Suprapubic skin (tissue), 4 donors: ENCODE measurements at regions not wholly inside any gene's neighbourhood (a gene's known extent, or its start where the extent isn't known, plus 50 kb on each side); places are given as distances from the start of the nearest gene placed in this dataset.

ENCODE experiments used
- DNase-seq, 2 donors: peaks; one replicate each; pipeline ENCODE4 v3.0.0-alpha.2; 2019; ENCODE audit warnings: low spot score in 2 of 2
- H3K27ac ChIP-seq: fragments of 200-600 bp; sonication (generic); one replicate; pipeline ENCODE4 v1.5.1; 2019
- H3K27me3 ChIP-seq: fragments of 200-600 bp; sonication (generic); one replicate; pipeline ENCODE4 v1.5.1; 2019
- H3K36me3 ChIP-seq: fragments of 200-600 bp; sonication (generic); one replicate; pipeline ENCODE4 v1.5.1; 2019
- H3K4me1 ChIP-seq: fragments of 200-600 bp; sonication (generic); one replicate; pipeline ENCODE4 v1.5.1; 2019
- H3K4me3 ChIP-seq: fragments of 200-600 bp; sonication (generic); one replicate; pipeline ENCODE4 v1.5.1; 2019; ENCODE audit warnings: mild to moderate bottlenecking
- H3K9me3 ChIP-seq: fragments of 200-600 bp; sonication (generic); one replicate; pipeline ENCODE4 v1.5.1; 2019
- CTCF ChIP-seq, 2 donors: fragments of 200-600 bp in 1 of 2; fragments of 450-650 bp in 1 of 2; sonication (generic) in 1 of 2; IDR thresholded peaks; one replicate each; pipeline ENCODE4 v1.5.1; 2016 to 2019; ENCODE audit warnings: antibody characterized with exemption in 2 of 2, mild to moderate bottlenecking in 1 of 2, moderate library complexity in 1 of 2
- EP300 ChIP-seq: sonication (generic); formaldehyde crosslinking; IDR thresholded peaks from one replicate; pipeline ENCODE4 v1.6.1; 2017; ENCODE audit warnings: antibody characterized with exemption
- POLR2A ChIP-seq, 2 donors: fragments of 450-650 bp; IDR thresholded peaks; one replicate each; pipeline ENCODE4 v1.6.1; 2017; ENCODE audit warnings: antibody characterized with exemption in 2 of 2, mild to moderate bottlenecking in 2 of 2, moderate library complexity in 2 of 2
- POLR2AphosphoS5 ChIP-seq, 3 donors: sonication (generic); formaldehyde crosslinking; IDR thresholded peaks; one replicate each; pipeline ENCODE4 v1.6.1; 2017; ENCODE audit warnings: antibody characterized with exemption in 3 of 3
- WGBS: methylation state at CpG from one replicate; pipeline ENCODE4 v1.1.5; 2018; 5-methylcytosine and 5-hydroxymethylcytosine counted together

DNA sequence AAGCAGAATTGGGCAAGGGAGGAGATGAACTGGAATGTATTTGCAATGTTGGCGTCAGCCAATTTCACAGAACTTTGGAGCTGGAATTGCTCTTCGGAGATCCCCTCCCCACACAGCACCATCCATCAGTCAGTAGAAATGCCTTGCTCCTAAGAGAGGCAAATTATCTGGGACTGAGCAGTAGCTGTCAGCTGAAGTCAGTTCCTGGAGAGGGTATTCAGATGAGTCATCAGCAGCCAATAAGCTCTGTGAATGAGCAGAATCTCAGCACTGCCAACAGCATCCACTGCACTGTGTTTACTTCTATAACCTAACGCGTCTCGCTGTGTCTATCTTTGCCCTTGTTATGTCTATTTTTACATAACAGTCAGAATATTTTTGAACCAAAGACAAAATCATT is 213.7 kb downstream of the SLITRK5 start:
- no peak for DNase-seq

GRCh38 chr13:87887459-87888123 is 216.4 kb downstream of the SLITRK5 start:
- no peak for DNase-seq
- TF ChIP-seq EP300 (no peak), POLR2A (IDR thresholded peaks at IDR 0.05) (no peak), CTCF (IDR thresholded peaks at IDR 0.05) (no peak), POLR2AphosphoS5 (IDR thresholded peaks at IDR 0.05) (no peak)
- Histone ChIP-seq H3K9me3 (no peaks in the 10 kb centered on the region), H3K4me1 (no peaks in the 10 kb centered on the region), H3K27ac (no peak overlapping the region), H3K27me3 (no peaks in the 10 kb centered on the region), H3K36me3 (no peaks in the 10 kb centered on the region), H3K4me3 (no peak overlapping the region)
- 83% methylated on average over 6 of the region's 6 CpGs for WGBS

More for the DNA sequence above, 213.7 kb downstream of the SLITRK5 start:
- H3K27me3 ChIP-seq = no peaks in the 10 kb centered on the region
- no peak for TF ChIP-seq CTCF (IDR thresholded peaks at IDR 0.05)
- no peak for TF ChIP-seq EP300
- TF ChIP-seq POLR2AphosphoS5 (IDR thresholded peaks at IDR 0.05) = no peak
- TF ChIP-seq POLR2A (IDR thresholded peaks at IDR 0.05) = no peak
- H3K9me3 ChIP-seq = no peaks in the 10 kb centered on the region
- no peaks in the 10 kb centered on the region for H3K36me3 ChIP-seq
- no peak overlapping the region for H3K4me3 ChIP-seq
- 66% methylated on average over 5 of the region's 5 CpGs for WGBS
- no peak overlapping the region for H3K27ac ChIP-seq
- H3K4me1 ChIP-seq = no peaks in the 10 kb centered on the region

GRCh38 chr13:87889254-87889653 is 218.1 kb downstream of the SLITRK5 start:
- Histone ChIP-seq H3K9me3 (no peaks in the 10 kb centered on the region), H3K27ac (no peak overlapping the region), H3K4me3 (no peak overlapping the region), H3K36me3 (no peaks in the 10 kb centered on the region), H3K4me1 (no peaks in the 10 kb centered on the region), H3K27me3 (no peaks in the 10 kb centered on the region)
- DNase-seq = no peak
- whole genome bisulfite sequencing = 79% methylated on average over 2 of the region's 2 CpGs
- TF ChIP-seq CTCF (IDR thresholded peaks at IDR 0.05) = no peak
- TF ChIP-seq POLR2A (IDR thresholded peaks at IDR 0.05) = no peak
- TF ChIP-seq EP300 = no peak
- no peak for TF ChIP-seq POLR2AphosphoS5 (IDR thresholded peaks at IDR 0.05)

- no peak for DNase-seq
- Histone ChIP-seq H3K4me3 (no peak overlapping the region), H3K27ac (no peak overlapping the region), H3K27me3 (no peaks in the 10 kb centered on the region), H3K9me3 (no peaks in the 10 kb centered on the region), H3K36me3 (no peaks in the 10 kb centered on the region), H3K4me1 (no peaks in the 10 kb centered on the region)
- TF ChIP-seq CTCF (IDR thresholded peaks at IDR 0.05) = no peak
- no peak for TF ChIP-seq POLR2AphosphoS5 (IDR thresholded peaks at IDR 0.05)
Observed at GRCh38 chr13:87893186-87893585, 222.0 kb downstream of the SLITRK5 start.

DNA sequence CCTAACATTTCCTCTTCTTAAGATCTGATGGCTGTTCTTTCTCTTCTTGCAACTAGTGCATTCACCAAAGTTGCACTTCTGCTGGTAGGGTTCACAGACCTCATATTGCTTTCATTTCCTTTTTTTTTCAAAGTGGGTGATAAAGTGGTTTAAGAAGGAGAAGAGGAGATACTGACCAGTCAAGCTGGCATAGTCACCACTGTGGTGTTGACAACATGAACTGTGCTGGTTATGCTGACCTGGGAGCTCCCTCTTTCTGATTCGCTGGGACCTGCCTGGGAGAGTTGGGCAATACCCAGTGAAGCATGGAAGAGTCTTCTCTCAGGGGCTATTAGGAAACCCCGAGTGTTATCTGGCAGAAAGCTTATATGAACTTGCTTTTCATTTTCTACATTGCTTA is 222.9 kb downstream of the SLITRK5 start:
- H3K27me3 ChIP-seq = no peaks in the 10 kb centered on the region
- WGBS = 83% methylated on average over 2 of the region's 2 CpGs
- no peak overlapping the region for H3K27ac ChIP-seq
- no peak for DNase-seq
- H3K36me3 ChIP-seq = no peaks in the 10 kb centered on the region
- no peak overlapping the region for H3K4me3 ChIP-seq
- no peaks in the 10 kb centered on the region for H3K9me3 ChIP-seq
- TF ChIP-seq POLR2A (IDR thresholded peaks at IDR 0.05) = no peak
- no peaks in the 10 kb centered on the region for H3K4me1 ChIP-seq

DNA sequence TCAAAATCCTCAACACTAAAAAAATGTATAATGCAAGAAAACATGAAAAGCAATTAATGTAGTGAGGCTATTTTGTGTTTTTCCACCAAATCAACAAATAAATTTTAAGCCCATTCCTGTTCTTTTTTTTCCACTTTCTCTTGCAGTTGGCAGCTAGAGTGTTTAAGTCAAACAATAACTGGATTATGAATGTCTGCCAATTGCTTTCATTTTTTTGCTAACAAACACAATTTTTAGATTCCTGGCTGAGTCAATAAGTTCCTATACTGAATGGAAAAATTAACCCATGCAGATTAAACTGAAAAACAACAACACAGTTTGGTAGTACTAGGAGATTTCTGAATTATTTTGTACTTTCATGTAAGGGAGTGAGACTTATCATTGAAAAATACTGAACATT is 232.4 kb downstream of the SLITRK5 start:
- TF ChIP-seq CTCF (IDR thresholded peaks at IDR 0.05) (no peak), POLR2AphosphoS5 (IDR thresholded peaks at IDR 0.05) (no peak), EP300 (no peak), POLR2A (IDR thresholded peaks at IDR 0.05) (no peak)
- no peaks in the 10 kb centered on the region for H3K4me1 ChIP-seq
- no peak for DNase-seq

More for the DNA sequence above, 232.4 kb downstream of the SLITRK5 start:
- no peaks in the 10 kb centered on the region for H3K27me3 ChIP-seq
- no peak overlapping the region for H3K4me3 ChIP-seq
- H3K36me3 ChIP-seq = no peaks in the 10 kb centered on the region
- no peak overlapping the region for H3K27ac ChIP-seq
- H3K9me3 ChIP-seq = no peaks in the 10 kb centered on the region
